ENCODE measurements at regions not wholly inside any gene's neighbourhood (a gene's known extent, or its start where the extent isn't known, plus 50 kb on each side); places are given as distances from the start of the nearest gene placed in this dataset.

GRCh38 chr1:58156124-58156468, 390.4 kb downstream of the OMA1 start:
- H3K27ac Mint-ChIP-seq = no peak overlapping the region
- DNase-seq = no peak
- H3K36me3 Mint-ChIP-seq (ENCODE audit: low read depth) = no peaks in the 10 kb centered on the region
- H3K9me3 Mint-ChIP-seq = no peaks in the 10 kb centered on the region
- no peak for TF ChIP-seq CTCF (IDR thresholded peaks at IDR 0.05)
- peaks cover 1% of the 10 kb centered on the region for H3K27me3 Mint-ChIP-seq (ENCODE audit: insufficient read depth)
- H3K4me1 Mint-ChIP-seq (ENCODE audit: low read depth) = no peaks in the 10 kb centered on the region
- no peak overlapping the region for H3K4me3 Mint-ChIP-seq

- Mint-ChIP-seq H3K27me3 (ENCODE audit: insufficient read depth) (peaks cover 1% of the 10 kb centered on the region; the same call in 1 of the 2 replicates), H3K27ac (no peak overlapping the region), H3K4me3 (no peak overlapping the region), H3K4me1 (ENCODE audit: low read depth) (no peaks in the 10 kb centered on the region), H3K9me3 (no peaks in the 10 kb centered on the region), H3K36me3 (ENCODE audit: low read depth) (no peaks in the 10 kb centered on the region)
- no peak for DNase-seq
- TF ChIP-seq CTCF (IDR thresholded peaks at IDR 0.05) = peak; percentile 56; the same call in 1 of the 2 replicates
These were observed 391.0 kb downstream of the OMA1 start for GRCh38 chr1:58155418-58156123.

GRCh38 chr1:58154256-58154655, 392.3 kb downstream of the OMA1 start:
- no peaks in the 10 kb centered on the region for H3K36me3 Mint-ChIP-seq (ENCODE audit: low read depth)
- no peak overlapping the region for H3K27ac Mint-ChIP-seq
- H3K4me1 Mint-ChIP-seq (ENCODE audit: low read depth) = no peaks in the 10 kb centered on the region
- no peak for DNase-seq
- H3K27me3 Mint-ChIP-seq (ENCODE audit: insufficient read depth) = peaks cover 1% of the 10 kb centered on the region; the same call in 1 of the 2 replicates
- no peak overlapping the region for H3K4me3 Mint-ChIP-seq
- no peak for TF ChIP-seq CTCF (IDR thresholded peaks at IDR 0.05)
- no peaks in the 10 kb centered on the region for H3K9me3 Mint-ChIP-seq

GRCh38 chr1:58152697-58153096, 393.8 kb downstream of the OMA1 start:
- Mint-ChIP-seq H3K4me3 (no peak overlapping the region), H3K9me3 (no peaks in the 10 kb centered on the region; the same call in 1 of the 2 replicates), H3K27ac (no peak overlapping the region), H3K4me1 (ENCODE audit: low read depth) (no peaks in the 10 kb centered on the region), H3K27me3 (ENCODE audit: insufficient read depth) (peaks cover 1% of the 10 kb centered on the region; the same call in 1 of the 2 replicates), H3K36me3 (ENCODE audit: low read depth) (no peaks in the 10 kb centered on the region)
- no peak for TF ChIP-seq CTCF (IDR thresholded peaks at IDR 0.05)
- DNase-seq = no peak

- H3K4me3 Mint-ChIP-seq = no peak overlapping the region
- peaks cover 7% of the 10 kb centered on the region; the same call in 1 of the 2 replicates for H3K9me3 Mint-ChIP-seq
- no peak overlapping the region for H3K27ac Mint-ChIP-seq
- H3K36me3 Mint-ChIP-seq (ENCODE audit: low read depth) = no peaks in the 10 kb centered on the region
- no peak for DNase-seq
- no peaks in the 10 kb centered on the region for H3K4me1 Mint-ChIP-seq (ENCODE audit: low read depth)
- no peak for TF ChIP-seq CTCF (IDR thresholded peaks at IDR 0.05)
- no peaks in the 10 kb centered on the region for H3K27me3 Mint-ChIP-seq (ENCODE audit: insufficient read depth)
These were observed 397.2 kb downstream of the OMA1 start for GRCh38 chr1:58149271-58149812.

All from HFFc6 (cell line).